Nephron (organoid): ENCODE measurements at regions not wholly inside any gene's neighbourhood (a gene's known extent, or its start where the extent isn't known, plus 50 kb on each side); places are given as distances from the start of the nearest gene placed in this dataset.

Source experiments
- H3K27ac Mint-ChIP-seq, 3 experiments: 2 replicates each; pipeline ENCODE4 v1.8.0; 2020; ENCODE audit warnings: mixed read lengths in 3 of 3, mild to moderate bottlenecking in 2 of 3, moderate library complexity in 1 of 3
- H3K27me3 Mint-ChIP-seq: 2 replicates; pipeline ENCODE4 v1.8.0; 2021; ENCODE audit warnings: low read depth, mild to moderate bottlenecking, moderate library complexity, mixed read lengths
- H3K36me3 Mint-ChIP-seq: 2 replicates; pipeline ENCODE4 v1.8.0; 2020; ENCODE audit warnings: low read depth, mixed read lengths
- H3K4me1 Mint-ChIP-seq: 2 replicates; pipeline ENCODE4 v1.8.0; 2020; ENCODE audit warnings: mixed read lengths
- H3K4me3 Mint-ChIP-seq, 3 experiments: 2 replicates each; pipeline ENCODE4 v1.8.0; 2020; ENCODE audit warnings: mild to moderate bottlenecking in 3 of 3, mixed read lengths in 3 of 3, moderate library complexity in 2 of 3
- H3K9me3 Mint-ChIP-seq: 2 replicates; pipeline ENCODE4 v1.8.0; 2020; ENCODE audit warnings: mixed read lengths
- TF ChIP-seq, protein P1 (sequence below), 3 experiments: fragments of 200-600 bp; sonication (generic); IDR thresholded peaks; one replicate each; pipeline ENCODE4 v1.5.0; 2021; ENCODE audit warnings: antibody characterized with exemption in 3 of 3; ENCODE audit not compliant: unreplicated experiment in 3 of 3

DNA sequence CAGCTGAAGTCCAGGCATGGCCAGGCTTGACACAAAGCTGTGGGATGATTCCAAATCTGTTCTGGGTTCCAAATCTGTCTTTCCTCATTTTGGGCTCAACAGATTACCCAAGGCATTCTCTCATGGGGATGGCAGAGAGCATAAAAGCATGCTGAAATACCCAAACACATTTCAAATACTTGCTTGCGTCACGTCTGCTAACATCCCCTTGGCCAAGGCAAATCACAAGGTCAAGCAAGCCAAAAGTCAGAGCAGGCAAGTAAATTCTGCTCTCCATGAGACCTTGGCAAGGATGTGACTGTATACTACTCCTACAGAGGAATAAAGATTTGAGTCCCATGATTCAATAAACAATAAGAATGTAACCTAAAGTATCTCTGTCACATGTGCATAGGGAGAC lies 306.7 kb downstream of the EPB41L4A start:
- no peak overlapping the region for H3K27ac Mint-ChIP-seq
- H3K27me3 Mint-ChIP-seq, result no peaks in the 10 kb centered on the region
- H3K9me3 Mint-ChIP-seq, result no peaks in the 10 kb centered on the region
- H3K4me1 Mint-ChIP-seq, result peaks cover 5% of the 10 kb centered on the region
- no peaks in the 10 kb centered on the region for H3K36me3 Mint-ChIP-seq
- TF ChIP-seq, protein P1, sequence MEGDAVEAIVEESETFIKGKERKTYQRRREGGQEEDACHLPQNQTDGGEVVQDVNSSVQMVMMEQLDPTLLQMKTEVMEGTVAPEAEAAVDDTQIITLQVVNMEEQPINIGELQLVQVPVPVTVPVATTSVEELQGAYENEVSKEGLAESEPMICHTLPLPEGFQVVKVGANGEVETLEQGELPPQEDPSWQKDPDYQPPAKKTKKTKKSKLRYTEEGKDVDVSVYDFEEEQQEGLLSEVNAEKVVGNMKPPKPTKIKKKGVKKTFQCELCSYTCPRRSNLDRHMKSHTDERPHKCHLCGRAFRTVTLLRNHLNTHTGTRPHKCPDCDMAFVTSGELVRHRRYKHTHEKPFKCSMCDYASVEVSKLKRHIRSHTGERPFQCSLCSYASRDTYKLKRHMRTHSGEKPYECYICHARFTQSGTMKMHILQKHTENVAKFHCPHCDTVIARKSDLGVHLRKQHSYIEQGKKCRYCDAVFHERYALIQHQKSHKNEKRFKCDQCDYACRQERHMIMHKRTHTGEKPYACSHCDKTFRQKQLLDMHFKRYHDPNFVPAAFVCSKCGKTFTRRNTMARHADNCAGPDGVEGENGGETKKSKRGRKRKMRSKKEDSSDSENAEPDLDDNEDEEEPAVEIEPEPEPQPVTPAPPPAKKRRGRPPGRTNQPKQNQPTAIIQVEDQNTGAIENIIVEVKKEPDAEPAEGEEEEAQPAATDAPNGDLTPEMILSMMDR (IDR thresholded peaks at IDR 0.05; ENCODE audit: unreplicated experiment in 3 of 3), result no peak
- no peak overlapping the region for H3K4me3 Mint-ChIP-seq

DNA sequence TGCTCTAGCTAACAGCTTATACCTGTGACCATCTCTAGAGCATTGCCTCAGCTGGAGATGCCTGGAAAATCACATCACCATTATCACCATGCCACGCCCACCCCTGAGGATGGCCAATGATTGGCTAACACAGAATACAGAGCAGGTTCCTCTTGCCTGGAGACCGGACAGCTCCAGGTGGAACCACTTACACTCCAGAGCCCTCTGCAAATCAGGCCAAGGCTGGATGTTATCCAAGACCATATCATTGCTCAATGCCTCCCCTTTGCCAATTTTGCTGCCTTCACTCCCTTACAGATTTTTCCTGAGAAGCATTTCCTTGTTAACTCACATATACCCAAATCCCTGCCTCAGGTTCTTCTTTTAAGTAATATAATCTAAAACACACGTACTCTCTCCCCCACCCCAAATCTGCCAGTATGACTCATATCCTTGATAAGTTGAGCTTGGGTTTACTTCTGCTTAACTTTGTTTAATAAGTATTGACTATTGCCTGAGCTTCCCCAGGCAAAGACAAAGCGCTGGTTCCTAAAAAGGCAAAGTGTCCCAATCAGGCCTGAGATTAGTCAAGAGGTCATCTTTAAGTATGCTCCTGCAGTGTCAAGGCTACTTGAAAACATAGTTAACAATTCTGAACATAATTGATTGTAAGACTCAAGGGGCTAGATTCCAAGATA lies 309.6 kb downstream of the EPB41L4A start:
- H3K4me1 Mint-ChIP-seq, result peaks cover 5% of the 10 kb centered on the region
- no peaks in the 10 kb centered on the region for H3K27me3 Mint-ChIP-seq
- TF ChIP-seq, protein P1 (IDR thresholded peaks at IDR 0.05; ENCODE audit: unreplicated experiment in 3 of 3), result no peak
- H3K4me3 Mint-ChIP-seq, result no peak overlapping the region
- no peaks in the 10 kb centered on the region for H3K9me3 Mint-ChIP-seq
- H3K27ac Mint-ChIP-seq, result no peak overlapping the region
- H3K36me3 Mint-ChIP-seq, result no peaks in the 10 kb centered on the region

DNA sequence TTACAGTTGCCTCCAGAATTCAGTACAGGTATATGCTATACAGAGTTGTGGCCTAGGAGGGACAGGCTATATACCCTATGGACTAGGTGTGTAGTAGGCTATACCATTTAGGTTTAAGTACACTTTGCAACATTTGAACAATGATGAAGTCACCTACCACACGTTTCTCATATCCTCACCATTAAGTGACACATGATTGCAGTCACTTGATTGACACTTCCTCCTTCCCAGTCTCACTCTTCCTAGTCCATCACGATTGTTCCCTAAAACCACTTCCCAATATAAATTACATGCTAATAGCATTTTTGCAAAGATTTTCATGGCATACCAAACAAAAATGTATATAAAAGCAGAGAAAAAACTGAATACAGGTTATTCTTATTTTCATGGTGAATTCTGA lies 312.2 kb downstream of the EPB41L4A start:
- Mint-ChIP-seq H3K4me3 (no peak overlapping the region), H3K4me1 (peaks cover 5% of the 10 kb centered on the region), H3K27me3 (no peaks in the 10 kb centered on the region), H3K36me3 (no peaks in the 10 kb centered on the region), H3K27ac (no peak overlapping the region), H3K9me3 (no peaks in the 10 kb centered on the region)
- TF ChIP-seq, protein P1 (IDR thresholded peaks at IDR 0.05; ENCODE audit: unreplicated experiment in 3 of 3), result no peak

DNA sequence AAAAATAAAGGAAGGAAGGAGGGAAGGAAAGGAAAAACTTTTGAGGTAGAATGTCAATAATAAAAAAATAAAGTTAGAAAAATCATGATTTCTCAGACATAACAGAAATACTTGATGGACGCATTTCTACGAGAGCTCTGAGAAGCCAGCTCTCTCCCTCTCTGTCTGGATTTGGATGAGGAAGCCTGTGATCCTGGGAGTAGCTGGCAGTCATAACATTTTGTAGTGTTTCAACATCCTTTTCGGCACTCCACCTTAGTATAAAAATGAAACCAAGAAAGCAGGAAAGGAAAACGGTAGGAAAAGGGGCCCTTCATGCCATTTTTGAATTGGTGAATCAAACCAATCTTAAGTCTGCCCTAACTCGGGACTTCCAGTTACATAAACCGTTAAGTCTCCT lies 321.3 kb downstream of the EPB41L4A start:
- TF ChIP-seq, protein P1 (IDR thresholded peaks at IDR 0.05; ENCODE audit: unreplicated experiment in 3 of 3), result no peak
- Mint-ChIP-seq H3K27me3 (no peaks in the 10 kb centered on the region), H3K9me3 (peaks cover 12% of the 10 kb centered on the region), H3K4me3 (no peak overlapping the region), H3K36me3 (no peaks in the 10 kb centered on the region), H3K4me1 (no peaks in the 10 kb centered on the region), H3K27ac (no peak overlapping the region)

DNA sequence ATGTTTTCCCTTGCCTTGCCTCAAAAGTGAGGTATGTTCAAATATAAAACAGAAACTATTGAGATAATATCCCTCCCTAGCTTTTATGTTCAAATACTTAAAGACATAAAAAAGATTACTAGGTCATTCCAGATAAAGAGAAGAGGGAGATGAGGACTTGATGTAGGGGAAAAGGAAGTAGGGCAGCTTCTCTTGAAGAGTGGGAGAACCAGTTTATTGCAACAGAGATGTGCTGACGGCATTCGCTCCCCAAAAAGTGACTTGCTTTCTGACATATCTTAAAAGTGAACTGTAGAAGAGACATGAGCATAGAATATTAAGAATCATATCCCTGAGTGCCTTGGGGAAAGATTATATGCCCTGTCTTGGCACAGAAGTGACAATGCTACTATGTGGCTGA lies 330.2 kb upstream of the NREP start:
- no peaks in the 10 kb centered on the region for H3K4me1 Mint-ChIP-seq
- no peak overlapping the region for H3K4me3 Mint-ChIP-seq
- TF ChIP-seq, protein P1 (IDR thresholded peaks at IDR 0.05; ENCODE audit: unreplicated experiment in 3 of 3), result no peak
- peaks cover 3% of the 10 kb centered on the region for H3K9me3 Mint-ChIP-seq
- no peak overlapping the region for H3K27ac Mint-ChIP-seq
- H3K27me3 Mint-ChIP-seq, result no peaks in the 10 kb centered on the region
- H3K36me3 Mint-ChIP-seq, result no peaks in the 10 kb centered on the region

DNA sequence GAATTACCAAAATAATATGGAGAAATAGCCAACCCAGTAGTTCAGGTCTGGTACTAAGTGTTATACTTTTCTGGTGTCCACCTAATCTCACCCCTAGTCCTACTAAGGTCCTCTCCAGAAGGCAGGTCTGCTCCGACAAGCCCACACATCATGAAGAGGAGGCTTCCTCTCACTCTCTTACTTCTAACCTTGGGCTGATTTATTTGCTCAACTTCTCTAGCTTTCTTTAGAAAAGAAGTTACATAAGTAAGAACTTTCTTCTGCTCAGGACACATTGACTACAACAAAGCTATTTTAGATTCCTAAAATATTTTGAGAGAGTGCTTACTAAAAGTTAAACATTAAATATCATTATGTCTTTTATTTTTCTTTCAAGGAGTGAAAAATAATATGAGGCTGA lies 329.7 kb upstream of the NREP start:
- TF ChIP-seq, protein P1 (IDR thresholded peaks at IDR 0.05; ENCODE audit: unreplicated experiment in 3 of 3), result no peak
- Mint-ChIP-seq H3K27ac (no peak overlapping the region), H3K9me3 (peaks cover 3% of the 10 kb centered on the region), H3K4me3 (no peak overlapping the region), H3K27me3 (no peaks in the 10 kb centered on the region), H3K36me3 (no peaks in the 10 kb centered on the region), H3K4me1 (no peaks in the 10 kb centered on the region)
